ENCODE measurements at regions not wholly inside any gene's neighbourhood (a gene's known extent, or its start where the extent isn't known, plus 50 kb on each side); places are given as distances from the start of the nearest gene placed in this dataset.

DNA sequence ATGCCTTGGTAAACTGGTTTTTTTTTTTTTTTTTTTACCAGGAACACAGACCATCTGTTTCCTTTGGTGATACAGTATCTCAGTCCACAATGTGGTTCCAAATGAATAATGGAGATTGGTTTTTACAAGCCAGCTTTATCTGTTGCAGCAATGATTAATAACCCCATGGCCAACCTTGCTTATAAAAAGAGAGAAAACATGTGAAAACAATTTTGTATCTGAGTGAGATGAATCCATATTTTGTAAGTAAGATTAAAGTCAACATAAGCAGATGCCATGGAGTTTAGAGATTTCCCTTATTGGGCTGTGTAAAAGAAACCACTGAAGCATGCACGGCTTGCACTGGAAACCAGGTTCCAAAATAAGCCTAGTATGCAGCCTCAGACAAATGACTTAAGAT lies 108.6 kb upstream of the CNTNAP5 start:
- intact Hi-C loops (cut with DNase I; ENCODE audit: low total_unique reads) = no loop called here
- Histone ChIP-seq H3K9me3 (no peaks in the 10 kb centered on the region), H3K4me3 (no peak overlapping the region), H3K36me3 (no peaks in the 10 kb centered on the region), H3K4me1 (no peaks in the 10 kb centered on the region), H3K27me3 (no peaks in the 10 kb centered on the region), H3K27ac (no peak overlapping the region)
- no peak for DNase-seq
- TF ChIP-seq EP300 (IDR thresholded peaks at IDR 0.05; ENCODE audit: low read depth) (no peak), POLR2A (IDR thresholded peaks at IDR 0.05) (no peak), POLR2AphosphoS5 (IDR thresholded peaks at IDR 0.05) (no peak)
- TF ChIP-seq, protein P1, sequence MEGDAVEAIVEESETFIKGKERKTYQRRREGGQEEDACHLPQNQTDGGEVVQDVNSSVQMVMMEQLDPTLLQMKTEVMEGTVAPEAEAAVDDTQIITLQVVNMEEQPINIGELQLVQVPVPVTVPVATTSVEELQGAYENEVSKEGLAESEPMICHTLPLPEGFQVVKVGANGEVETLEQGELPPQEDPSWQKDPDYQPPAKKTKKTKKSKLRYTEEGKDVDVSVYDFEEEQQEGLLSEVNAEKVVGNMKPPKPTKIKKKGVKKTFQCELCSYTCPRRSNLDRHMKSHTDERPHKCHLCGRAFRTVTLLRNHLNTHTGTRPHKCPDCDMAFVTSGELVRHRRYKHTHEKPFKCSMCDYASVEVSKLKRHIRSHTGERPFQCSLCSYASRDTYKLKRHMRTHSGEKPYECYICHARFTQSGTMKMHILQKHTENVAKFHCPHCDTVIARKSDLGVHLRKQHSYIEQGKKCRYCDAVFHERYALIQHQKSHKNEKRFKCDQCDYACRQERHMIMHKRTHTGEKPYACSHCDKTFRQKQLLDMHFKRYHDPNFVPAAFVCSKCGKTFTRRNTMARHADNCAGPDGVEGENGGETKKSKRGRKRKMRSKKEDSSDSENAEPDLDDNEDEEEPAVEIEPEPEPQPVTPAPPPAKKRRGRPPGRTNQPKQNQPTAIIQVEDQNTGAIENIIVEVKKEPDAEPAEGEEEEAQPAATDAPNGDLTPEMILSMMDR (IDR thresholded peaks at IDR 0.05) = no peak
- in situ Hi-C loops (cut with MboI; ENCODE audit: low pct_ligation_motif_present in 1 of 4, low pct_unique_long_range_greater_than_20kb in 1 of 4, low sequenced_read_pairs in 3 of 4) = no loop called here
- 39 to 40% methylated on average over 1 of the region's 1 CpG for WGBS, 2 donors (ENCODE audit: low coverage in 1 of 2)

DNA sequence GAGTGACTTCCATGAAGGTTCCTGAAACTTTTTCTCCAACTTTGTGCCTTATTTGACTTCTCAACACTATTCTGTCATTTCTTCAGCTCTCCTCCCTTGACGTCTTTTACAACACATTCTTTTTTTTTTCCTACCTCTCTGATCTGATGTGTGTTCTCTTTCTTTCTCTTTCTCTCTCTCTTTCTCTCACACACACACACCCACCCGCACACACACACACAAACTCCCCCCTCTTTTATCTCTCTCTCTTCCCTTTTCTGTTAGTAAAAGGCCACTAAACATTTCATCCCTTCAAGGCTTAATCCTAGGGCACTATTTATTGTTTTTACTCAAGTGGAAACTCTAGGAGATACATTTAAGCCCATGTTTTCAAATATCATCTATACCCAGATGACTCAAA lies 107.8 kb upstream of the CNTNAP5 start:
- TF ChIP-seq, protein P1 (IDR thresholded peaks at IDR 0.05) = no peak
- TF ChIP-seq POLR2AphosphoS5 (IDR thresholded peaks at IDR 0.05) (no peak), POLR2A (IDR thresholded peaks at IDR 0.05) (no peak), EP300 (IDR thresholded peaks at IDR 0.05; ENCODE audit: low read depth) (no peak)
- in situ Hi-C loops (cut with MboI; ENCODE audit: low pct_ligation_motif_present in 1 of 4, low pct_unique_long_range_greater_than_20kb in 1 of 4, low sequenced_read_pairs in 3 of 4) = no loop called here
- Histone ChIP-seq H3K36me3 (no peaks in the 10 kb centered on the region), H3K27me3 (no peaks in the 10 kb centered on the region), H3K9me3 (no peaks in the 10 kb centered on the region), H3K27ac (no peak overlapping the region), H3K4me3 (no peak overlapping the region), H3K4me1 (no peaks in the 10 kb centered on the region)
- intact Hi-C loops (cut with DNase I; ENCODE audit: low total_unique reads) = no loop called here
- no peak for DNase-seq
- 50 to 55% methylated on average over 2 of the region's 2 CpGs for WGBS, 2 donors (ENCODE audit: low coverage in 1 of 2)

DNA sequence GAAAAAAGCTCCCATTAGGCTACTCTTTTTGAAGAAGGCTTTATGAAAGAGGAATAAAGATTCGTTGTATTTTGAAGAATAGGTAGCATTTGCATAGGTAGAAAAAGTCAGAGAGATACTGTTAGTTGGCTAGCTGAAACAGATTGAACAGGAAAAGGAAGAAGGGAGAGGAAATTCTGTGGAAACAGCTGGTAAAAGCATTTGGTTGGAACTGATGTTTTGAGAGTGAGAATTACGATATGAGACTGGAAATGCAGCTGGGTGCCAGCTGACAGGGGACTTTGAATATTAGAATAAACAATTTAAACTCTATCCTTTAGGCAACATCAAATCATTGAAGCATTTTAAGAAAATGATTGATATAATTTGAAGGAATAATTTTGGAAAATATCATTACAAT lies 96.7 kb upstream of the CNTNAP5 start:
- H3K27ac ChIP-seq = no peak overlapping the region
- no peak for DNase-seq
- H3K4me1 ChIP-seq = no peaks in the 10 kb centered on the region
- TF ChIP-seq, protein P1 (IDR thresholded peaks at IDR 0.05) = no peak
- no peak for TF ChIP-seq POLR2A (IDR thresholded peaks at IDR 0.05)
- TF ChIP-seq POLR2AphosphoS5 (IDR thresholded peaks at IDR 0.05) = no peak
- in situ Hi-C loops (cut with MboI; ENCODE audit: low pct_ligation_motif_present in 1 of 4, low pct_unique_long_range_greater_than_20kb in 1 of 4, low sequenced_read_pairs in 3 of 4) (no loop called here), intact Hi-C loops (cut with DNase I; ENCODE audit: low total_unique reads) (no loop called here)
- no peaks in the 10 kb centered on the region for H3K36me3 ChIP-seq
- H3K9me3 ChIP-seq = peaks cover 0 to 2% of the 10 kb centered on the region in 2 donors
- H3K27me3 ChIP-seq = no peaks in the 10 kb centered on the region
- WGBS, 2 donors (ENCODE audit: low coverage in 1 of 2) = 40 to 48% methylated on average over 2 of the region's 2 CpGs
- H3K4me3 ChIP-seq = no peak overlapping the region

DNA sequence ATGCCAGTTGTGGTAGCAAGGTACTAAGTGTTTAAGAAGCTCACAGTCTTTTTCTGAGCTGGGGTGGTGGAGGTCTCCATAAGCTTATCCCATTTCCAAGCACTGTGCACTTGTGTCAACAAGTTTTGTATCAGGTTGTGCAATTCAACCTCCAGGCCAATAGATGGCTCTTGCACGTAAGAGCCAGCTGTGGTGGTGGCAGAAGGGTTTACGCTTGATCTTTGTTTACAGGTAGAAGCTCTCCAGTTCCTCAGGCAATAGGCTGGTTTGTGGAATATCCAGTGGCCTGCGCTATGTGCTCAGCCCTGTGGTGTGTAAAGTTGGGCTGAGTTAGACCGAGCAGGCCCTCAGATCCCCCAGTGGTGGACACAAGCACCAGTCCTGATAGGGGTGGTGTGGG lies 89.7 kb upstream of the CNTNAP5 start:
- TF ChIP-seq POLR2A (IDR thresholded peaks at IDR 0.05) = no peak
- no peak for TF ChIP-seq POLR2AphosphoS5 (IDR thresholded peaks at IDR 0.05)
- TF ChIP-seq, protein P1 (IDR thresholded peaks at IDR 0.05) = no peak
- TF ChIP-seq EP300 (IDR thresholded peaks at IDR 0.05; ENCODE audit: low read depth) = no peak
- no peak overlapping the region for H3K4me3 ChIP-seq
- in situ Hi-C loops (cut with MboI; ENCODE audit: low pct_ligation_motif_present in 1 of 4, low pct_unique_long_range_greater_than_20kb in 1 of 4, low sequenced_read_pairs in 3 of 4) = no loop called here
- peaks cover 0 to 2% of the 10 kb centered on the region in 2 donors for H3K9me3 ChIP-seq
- no peak overlapping the region for H3K27ac ChIP-seq
- H3K36me3 ChIP-seq = no peaks in the 10 kb centered on the region
- WGBS, 2 donors (ENCODE audit: low coverage in 1 of 2) = 98% methylated on average over 4 of the region's 4 CpGs; no CpG with 5 or more reads in 1 of the 2 donors
- no peak for DNase-seq
- no peaks in the 10 kb centered on the region for H3K4me1 ChIP-seq
- no peaks in the 10 kb centered on the region for H3K27me3 ChIP-seq
- intact Hi-C loops (cut with DNase I; ENCODE audit: low total_unique reads) = no loop called here
